Aorta (tissue), 5 donors: ENCODE measurements at regions not wholly inside any gene's neighbourhood (a gene's known extent, or its start where the extent isn't known, plus 50 kb on each side); places are given as distances from the start of the nearest gene placed in this dataset.
"Not testable (repeated sequence)": the region's sequence is repeated elsewhere in the genome, so short reads cannot be mapped to it uniquely, and the experiment has no call there.

Source experiments
- ATAC-seq: fragments of 200-7000 bp; cut with Tn5 transposase; one replicate; pipeline ENCODE4 v1.9.1; 2022; ENCODE audit warnings: moderate library complexity; ENCODE audit not compliant: low FRiP score
- DNase-seq, 2 donors: peaks; one replicate each; pipeline ENCODE4 v3.0.0-alpha.2; 2020
- H3K27ac ChIP-seq, 2 donors: one replicate each; pipeline ENCODE4 v1.5.1; 2013; ENCODE audit warnings: low read length in 2 of 2, mild to moderate bottlenecking in 2 of 2, moderate library complexity in 2 of 2, control low read depth in 1 of 2, inconsistent platforms in 1 of 2, low read depth in 1 of 2
- H3K27me3 ChIP-seq, 2 donors: one replicate each; pipeline ENCODE4 v1.6.1; 2013; ENCODE audit warnings: control low read depth in 1 of 2, low read length in 1 of 2, mild to moderate bottlenecking in 1 of 2, moderate library complexity in 1 of 2; ENCODE audit not compliant: insufficient read depth in 2 of 2, control insufficient read depth in 1 of 2
- H3K36me3 ChIP-seq, 2 donors: one replicate each; pipeline ENCODE4 v1.6.1; 2013; ENCODE audit warnings: control low read depth in 1 of 2, low read length in 1 of 2, mild to moderate bottlenecking in 1 of 2; ENCODE audit not compliant: insufficient read depth in 2 of 2, control insufficient read depth in 1 of 2
- H3K4me1 ChIP-seq, 2 donors: one replicate each; pipeline ENCODE4 v1.6.1; 2013; ENCODE audit warnings: low read length in 2 of 2, control low read depth in 1 of 2, mild to moderate bottlenecking in 1 of 2, moderate library complexity in 1 of 2; ENCODE audit not compliant: insufficient read depth in 2 of 2, control insufficient read depth in 1 of 2
- H3K4me3 ChIP-seq, 2 donors: one replicate each; pipeline ENCODE4 v1.5.1; 2013; ENCODE audit warnings: low read length in 2 of 2, control low read depth in 1 of 2, mild to moderate bottlenecking in 1 of 2
- H3K9me3 ChIP-seq: one replicate; pipeline ENCODE4 v1.6.1; 2013; ENCODE audit warnings: mild to moderate bottlenecking, low read length; ENCODE audit not compliant: control insufficient read depth
- WGBS, 2 donors: extraction: QIAGEN DNeasy Blood & Tissue Kit; methylation state at CpG; one replicate each; pipeline ENCODE4 v1.1.7; 2013; 5-methylcytosine and 5-hydroxymethylcytosine counted together
- intact Hi-C, 2 donors: fragments of 100-400 bp; cut with DNase I; formaldehyde crosslinking; loops; one replicate each; pipeline versions ENCODE4 v1.14.2 to v1.15.0; 2022
- donor health status: healthy with polysubstance abuse.
- donor health status: Bipolar disorder and iron deficiency.
- donor health status: DM: no; HTN: no; CAD: no.
- donor health status: DM: no; HTN: no; CAD: no.
- donor health status: DM: yes; HTN: yes; CAD: no.

- WGBS, 2 donors = 87 to 90% methylated on average over 16 of the region's 16 CpGs
- H3K27me3 ChIP-seq = no peaks in the 10 kb centered on the region
Measured at GRCh38 chr22:49517211-49517610, 310.5 kb downstream of the BRD1 start.

GRCh38 chr22:49515475-49515874 is 312.2 kb downstream of the BRD1 start:
- peaks cover 0 to 3% of the 10 kb centered on the region in 2 donors for H3K27me3 ChIP-seq
- H3K4me1 ChIP-seq = no peaks in the 10 kb centered on the region
- 82% methylated on average over 11 of the region's 11 CpGs for WGBS, 2 donors
- intact Hi-C loops = no loop called here
- no peaks in the 10 kb centered on the region for H3K9me3 ChIP-seq
- H3K36me3 ChIP-seq = no peaks in the 10 kb centered on the region
- ATAC-seq (no peak), DNase-seq (no peak)
- no peak overlapping the region for H3K27ac ChIP-seq
- no peak overlapping the region for H3K4me3 ChIP-seq

More at GRCh38 chr22:49517211-49517610, 310.5 kb downstream of the BRD1 start:
- intact Hi-C loops = no loop called here
- Histone ChIP-seq H3K4me1 (no peaks in the 10 kb centered on the region), H3K27ac (no peak overlapping the region), H3K9me3 (peaks cover 2% of the 10 kb centered on the region), H3K36me3 (no peaks in the 10 kb centered on the region), H3K4me3 (no peak overlapping the region)
- ATAC-seq (no peak), DNase-seq (no peak)

DNA sequence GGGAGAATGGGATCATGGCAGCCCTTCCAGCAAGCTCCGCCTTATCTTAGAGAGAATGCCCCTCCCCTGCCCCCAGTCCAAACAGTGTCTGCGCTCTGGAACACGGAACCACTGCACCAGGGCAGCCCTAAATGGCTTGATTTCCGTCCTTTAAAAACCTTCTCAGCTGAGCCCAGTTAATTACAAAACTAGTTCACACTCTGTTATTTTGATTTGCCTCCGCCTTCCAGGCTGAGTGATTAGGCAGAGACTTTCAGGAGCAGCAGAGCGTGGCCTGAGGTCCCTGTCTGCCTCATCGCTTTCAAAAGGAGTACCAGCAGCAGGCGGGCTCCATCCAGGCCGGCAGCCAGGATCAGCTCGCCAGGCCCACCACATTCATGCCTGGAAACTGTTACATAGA is 313.0 kb downstream of the BRD1 start:
- ATAC-seq (no peak), DNase-seq (no peak)
- H3K27ac ChIP-seq = no peak overlapping the region
- H3K4me3 ChIP-seq = no peak overlapping the region
- WGBS, 2 donors = 47 to 51% methylated on average over 10 of the region's 10 CpGs
- H3K27me3 ChIP-seq = peaks cover 0 to 3% of the 10 kb centered on the region in 2 donors
- H3K36me3 ChIP-seq = no peaks in the 10 kb centered on the region
- no peaks in the 10 kb centered on the region for H3K4me1 ChIP-seq
- intact Hi-C loops = no loop called here
- no peaks in the 10 kb centered on the region for H3K9me3 ChIP-seq

DNA sequence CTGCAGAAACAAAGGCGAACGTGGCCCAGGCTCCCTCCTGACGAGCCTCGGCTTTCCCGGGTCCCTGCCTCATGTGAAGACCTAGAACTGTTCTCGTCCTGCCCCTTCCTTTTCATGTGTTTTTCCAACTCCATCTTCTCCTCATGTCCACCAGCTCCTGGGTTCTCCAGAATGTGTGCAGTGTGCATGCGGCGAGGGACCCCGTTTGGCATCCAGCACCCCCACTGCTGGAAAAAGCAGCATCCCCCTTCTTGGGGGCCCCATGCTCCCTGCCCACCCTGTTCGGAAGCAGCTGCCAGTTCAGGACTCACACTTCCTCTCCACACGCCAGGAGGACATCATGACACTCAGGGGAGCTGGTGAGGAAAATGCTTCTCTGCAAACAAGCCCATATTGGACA is 313.5 kb downstream of the BRD1 start:
- intact Hi-C loops = no loop called here
- WGBS, 2 donors = 74 to 78% methylated on average over 11 of the region's 11 CpGs
- H3K9me3 ChIP-seq = no peaks in the 10 kb centered on the region
- peaks cover 0 to 3% of the 10 kb centered on the region in 2 donors for H3K27me3 ChIP-seq
- H3K36me3 ChIP-seq = no peaks in the 10 kb centered on the region
- DNase-seq (no peak), ATAC-seq (no peak)
- H3K4me1 ChIP-seq = no peaks in the 10 kb centered on the region
- no peak overlapping the region for H3K4me3 ChIP-seq
- no peak overlapping the region for H3K27ac ChIP-seq

DNA sequence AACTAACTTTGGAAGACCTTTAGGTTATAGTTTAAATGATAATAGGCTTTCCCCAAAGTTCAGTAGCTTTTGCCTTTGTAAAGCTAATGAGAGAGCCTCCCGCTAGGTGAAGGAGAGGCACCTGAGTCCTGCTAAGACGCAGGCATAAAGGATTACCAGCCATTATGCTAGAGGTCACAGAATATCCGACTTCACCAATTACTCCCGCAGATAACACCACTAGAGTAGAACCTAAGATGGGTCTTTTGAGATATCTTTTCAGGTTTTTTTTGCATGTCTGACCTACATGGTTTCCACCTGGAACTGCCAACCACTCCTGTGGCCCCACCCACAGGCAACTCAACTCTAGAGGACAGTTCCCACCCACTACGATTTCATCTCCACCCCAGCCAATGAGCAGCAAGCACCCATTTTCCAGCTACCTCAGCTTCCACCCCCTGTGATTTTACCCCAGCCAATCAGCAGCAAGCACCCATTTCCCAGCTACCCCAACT is 314.3 kb downstream of the BRD1 start:
- ATAC-seq (no peak), DNase-seq (no peak)
- 65% methylated on average over 5 of the region's 5 CpGs for WGBS, 2 donors
- Histone ChIP-seq H3K27me3 (peaks cover 0 to 3% of the 10 kb centered on the region in 2 donors), H3K36me3 (no peaks in the 10 kb centered on the region), H3K4me1 (no peaks in the 10 kb centered on the region), H3K4me3 (no peak overlapping the region), H3K27ac (no peak overlapping the region), H3K9me3 (no peaks in the 10 kb centered on the region)
- intact Hi-C loops = no loop called here

DNA sequence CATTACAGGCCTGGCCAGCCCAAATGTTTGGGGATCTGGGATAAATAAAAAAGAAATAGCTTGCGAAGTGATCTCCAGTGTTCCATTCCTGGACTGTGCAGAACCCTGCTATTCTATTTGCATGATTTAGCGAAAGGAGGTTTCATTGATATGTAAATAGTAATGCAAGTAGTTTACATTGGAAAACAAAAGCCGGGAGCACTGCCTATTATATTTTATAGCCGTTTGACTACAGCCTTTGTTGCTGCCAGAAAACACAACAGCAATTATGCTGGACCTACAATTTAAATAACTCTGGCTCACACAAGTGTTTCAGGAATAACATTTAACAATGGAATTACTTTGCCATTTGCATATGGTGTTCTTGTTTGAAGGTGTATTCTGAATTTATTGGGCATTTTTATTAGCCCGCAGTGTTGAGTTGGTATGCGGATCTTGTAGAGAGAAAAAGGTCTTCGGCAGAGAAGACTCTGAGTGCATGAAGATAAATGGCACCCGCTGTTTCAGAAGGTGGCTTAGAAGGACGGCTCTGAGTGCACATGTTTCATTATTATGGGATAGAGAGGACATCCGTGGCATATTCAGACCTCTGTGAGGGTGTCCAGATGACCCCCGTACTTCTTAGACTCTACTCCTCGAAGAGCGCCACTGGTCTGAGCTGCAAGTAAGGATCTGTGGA is 315.0 kb downstream of the BRD1 start:
- peaks cover under 1% of the 10 kb centered on the region for H3K9me3 ChIP-seq
- 69 to 73% methylated on average over 13 of the region's 13 CpGs for WGBS, 2 donors
- DNase-seq (no peak), ATAC-seq (no peak)
- intact Hi-C loops = no loop called here
- H3K27ac ChIP-seq = no peak overlapping the region
- no peak overlapping the region for H3K4me3 ChIP-seq
- no peaks in the 10 kb centered on the region for H3K36me3 ChIP-seq
- no peaks in the 10 kb centered on the region for H3K4me1 ChIP-seq
- H3K27me3 ChIP-seq = peaks cover 0 to 3% of the 10 kb centered on the region in 2 donors

DNA sequence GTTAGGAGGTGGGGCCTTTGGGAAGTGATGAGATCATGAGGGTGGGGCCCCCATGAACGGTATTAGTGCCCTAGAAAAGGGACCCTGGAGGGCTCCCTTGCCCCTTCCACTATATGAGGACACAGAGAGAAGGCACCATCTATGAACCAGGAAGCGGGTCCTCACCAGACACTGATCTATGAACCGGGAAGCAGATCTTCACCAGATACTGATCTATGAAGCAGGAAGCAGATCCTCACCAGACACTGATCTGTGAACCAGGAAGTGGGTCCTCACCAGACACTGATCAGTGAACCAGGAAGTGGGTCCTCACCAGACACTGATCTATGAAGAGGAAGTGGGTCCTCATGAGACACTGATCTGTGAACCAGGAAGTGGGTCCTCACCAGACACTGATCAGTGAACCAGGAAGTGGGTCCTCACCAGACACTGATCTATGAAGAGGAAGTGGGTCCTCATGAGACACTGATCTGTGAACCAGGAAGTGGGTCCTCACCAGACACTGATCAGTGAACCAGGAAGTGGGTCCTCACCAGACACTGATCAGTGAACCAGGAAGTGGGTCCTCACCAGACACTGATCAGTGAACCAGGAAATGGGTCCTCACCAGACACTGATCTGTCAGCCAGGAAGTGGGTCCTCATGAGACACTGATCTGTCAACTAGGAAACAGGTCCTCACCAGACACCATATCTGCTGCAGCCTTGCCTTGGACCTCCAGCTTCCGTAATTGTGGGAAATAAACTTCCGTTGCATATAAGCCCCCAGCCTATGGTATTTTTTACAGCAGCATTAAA is 316.1 kb downstream of the BRD1 start:
- H3K27ac ChIP-seq, intact Hi-C loops, H3K4me3 ChIP-seq, DNase-seq, H3K36me3 ChIP-seq, H3K4me1 ChIP-seq, ATAC-seq, H3K27me3 ChIP-seq, H3K9me3 ChIP-seq: not testable (repeated sequence)
- 92% methylated on average over 5 of the region's 5 CpGs for WGBS, 2 donors

GRCh38 chr22:49510718-49511117 is 317.0 kb downstream of the BRD1 start:
- no peaks in the 10 kb centered on the region for H3K36me3 ChIP-seq

GRCh38 chr22:49509016-49509415 is 318.7 kb downstream of the BRD1 start:
- intact Hi-C loops = no loop called here
- H3K27me3 ChIP-seq = peaks cover 0 to 3% of the 10 kb centered on the region in 2 donors
- H3K27ac ChIP-seq = no peak overlapping the region

More at GRCh38 chr22:49510718-49511117, 317.0 kb downstream of the BRD1 start:
- H3K27me3 ChIP-seq = peaks cover 0 to 3% of the 10 kb centered on the region in 2 donors
- H3K9me3 ChIP-seq = peaks cover 3% of the 10 kb centered on the region
- H3K27ac ChIP-seq = no peak overlapping the region
- ATAC-seq (no peak), DNase-seq (no peak)
- H3K4me3 ChIP-seq = no peak overlapping the region
- 86 to 91% methylated on average over 1 of the region's 1 CpG for WGBS, 2 donors
- no peaks in the 10 kb centered on the region for H3K4me1 ChIP-seq
- intact Hi-C loops = no loop called here

More at GRCh38 chr22:49509016-49509415, 318.7 kb downstream of the BRD1 start:
- H3K36me3 ChIP-seq = no peaks in the 10 kb centered on the region
- WGBS, 2 donors = 79 to 85% methylated on average over 7 of the region's 7 CpGs
- peaks cover 3% of the 10 kb centered on the region for H3K9me3 ChIP-seq
- H3K4me1 ChIP-seq = no peaks in the 10 kb centered on the region
- ATAC-seq (no peak), DNase-seq (no peak)
- no peak overlapping the region for H3K4me3 ChIP-seq
